ENCODE measurements at regions not wholly inside any gene's neighbourhood (a gene's known extent, or its start where the extent isn't known, plus 50 kb on each side); places are given as distances from the start of the nearest gene placed in this dataset.

DNA sequence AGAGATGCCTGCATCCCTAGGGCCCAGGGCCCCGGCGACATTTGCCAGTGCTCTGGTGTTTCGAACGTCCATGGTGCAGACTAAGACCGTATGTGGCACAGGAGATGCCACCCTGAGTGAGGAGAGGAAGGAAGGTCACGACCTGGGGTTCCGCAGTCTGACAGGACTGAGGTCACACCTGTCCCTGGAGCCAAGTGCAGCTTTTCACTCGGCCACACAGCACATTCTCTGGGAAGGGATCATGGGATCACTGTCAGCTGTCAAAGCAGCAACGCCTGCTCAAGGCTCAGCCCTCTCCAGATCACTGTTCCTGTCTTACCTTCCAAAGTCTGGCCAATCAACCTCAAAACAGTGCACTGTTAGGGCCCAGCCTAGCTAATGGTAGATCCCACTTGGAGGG is 243.6 kb downstream of the SIPA1L2 start:
- H3K4me3 Mint-ChIP-seq, result no peak overlapping the region
- peaks cover 6% of the 10 kb centered on the region for H3K27me3 Mint-ChIP-seq
- no peaks in the 10 kb centered on the region for H3K9me3 Mint-ChIP-seq
- intact Hi-C loops (cut with micrococcal nuclease), result no loop called here
- H3K27ac Mint-ChIP-seq, result no peak overlapping the region
- no peaks in the 10 kb centered on the region for H3K36me3 Mint-ChIP-seq (ENCODE audit: low read depth)
- H3K4me1 Mint-ChIP-seq (ENCODE audit: low read depth), result peaks cover 5% of the 10 kb centered on the region

DNA sequence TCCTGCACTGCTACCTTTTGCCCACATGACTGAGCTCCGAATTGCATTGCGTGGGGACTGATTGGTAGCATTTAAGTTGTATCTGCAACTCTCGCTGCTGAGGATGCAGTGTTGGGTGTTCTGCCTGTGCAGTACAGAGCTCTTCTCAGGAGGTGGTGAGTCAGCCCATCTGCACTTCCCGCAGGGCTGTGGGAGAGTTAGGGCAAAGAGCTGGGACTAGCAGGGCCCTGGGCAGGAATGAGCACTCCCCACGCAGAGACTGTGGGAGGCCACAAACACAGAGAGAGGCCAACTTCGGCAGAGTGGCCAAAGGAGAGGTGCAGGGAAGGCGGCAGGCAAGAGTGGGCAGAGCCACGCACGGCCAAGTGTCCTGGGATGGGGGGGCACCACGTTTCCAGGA is 244.7 kb downstream of the SIPA1L2 start:
- Mint-ChIP-seq H3K27ac (no peak overlapping the region), H3K36me3 (ENCODE audit: low read depth) (no peaks in the 10 kb centered on the region), H3K4me3 (no peak overlapping the region), H3K4me1 (ENCODE audit: low read depth) (peaks cover 5% of the 10 kb centered on the region), H3K9me3 (no peaks in the 10 kb centered on the region), H3K27me3 (peaks cover 10% of the 10 kb centered on the region)
- intact Hi-C loops (cut with micrococcal nuclease), result no loop called here

DNA sequence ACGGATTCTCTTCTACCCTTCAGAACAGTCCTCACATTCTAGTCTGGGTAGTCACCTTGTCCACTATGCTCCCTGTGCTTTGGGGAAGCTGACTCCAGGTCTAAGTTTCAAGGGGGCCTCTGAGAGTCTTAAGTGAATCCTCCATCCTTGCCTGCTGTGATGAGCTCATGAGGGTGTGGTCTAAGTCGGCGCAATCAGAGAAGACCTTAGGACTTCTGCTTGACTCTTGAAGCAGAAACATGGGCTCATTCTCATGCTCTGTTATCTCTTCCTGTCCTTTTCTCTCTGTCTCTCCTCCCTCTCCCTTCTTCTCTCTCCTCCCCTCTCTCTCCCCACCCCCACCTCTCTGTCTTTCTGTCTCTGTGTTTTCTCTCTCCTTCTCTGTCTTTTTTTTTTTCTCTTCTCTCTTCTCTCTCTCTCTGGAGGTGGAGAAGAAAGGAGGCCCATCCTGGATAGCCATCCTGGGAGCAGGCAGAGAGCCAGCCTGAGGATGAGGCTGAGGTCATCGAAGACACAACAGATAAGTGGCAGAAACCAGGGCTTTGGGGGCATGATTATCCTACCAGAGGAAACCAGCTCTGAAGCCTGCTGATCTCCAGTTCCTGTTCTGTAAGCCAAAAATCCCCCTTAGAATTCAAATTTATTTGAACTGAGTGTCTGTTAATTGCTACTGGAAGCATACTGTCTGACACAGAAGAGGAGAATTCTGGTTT is 245.6 kb downstream of the SIPA1L2 start:
- Mint-ChIP-seq H3K9me3 (no peaks in the 10 kb centered on the region), H3K4me1 (ENCODE audit: low read depth) (peaks cover 5% of the 10 kb centered on the region), H3K4me3 (no peak overlapping the region), H3K27ac (no peak overlapping the region), H3K27me3 (peaks cover 10% of the 10 kb centered on the region), H3K36me3 (ENCODE audit: low read depth) (no peaks in the 10 kb centered on the region)
- intact Hi-C loops (cut with micrococcal nuclease), result no loop called here

DNA sequence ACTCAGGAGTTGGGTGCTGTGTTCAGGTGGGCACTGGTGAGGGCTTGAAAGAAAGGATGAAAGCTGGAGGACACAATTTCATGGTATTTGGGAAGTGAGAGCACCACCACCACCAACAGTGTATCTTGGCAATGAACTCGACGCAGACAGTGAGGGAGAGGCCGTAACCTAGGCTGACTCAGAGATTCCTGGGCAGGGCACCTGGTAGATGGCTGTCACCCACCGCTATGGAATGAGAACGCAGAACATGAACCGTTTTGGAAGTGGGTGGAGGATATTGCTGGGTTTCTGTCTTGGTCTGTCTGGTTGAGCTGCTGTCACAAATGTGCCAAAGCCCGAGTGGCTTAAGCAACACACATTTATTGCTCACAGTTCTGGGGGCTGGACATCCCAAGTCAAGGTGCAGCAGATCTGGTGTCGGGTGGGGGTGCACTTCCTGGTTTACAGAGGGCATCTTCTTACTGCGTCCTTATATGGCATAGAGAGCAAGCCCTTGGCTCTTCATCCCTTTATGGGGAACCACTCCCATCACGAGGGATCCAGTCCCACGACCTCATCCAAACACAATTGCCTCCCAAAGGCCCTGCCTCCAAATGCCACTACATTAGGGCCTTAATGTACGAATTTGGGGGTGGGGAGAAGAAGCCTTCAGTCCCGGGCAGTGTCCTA is 246.3 kb downstream of the SIPA1L2 start:
- intact Hi-C loops (cut with micrococcal nuclease), result no loop called here
- Mint-ChIP-seq H3K27me3 (peaks cover 10% of the 10 kb centered on the region), H3K27ac (no peak overlapping the region), H3K4me1 (ENCODE audit: low read depth) (peaks cover 5% of the 10 kb centered on the region), H3K9me3 (no peaks in the 10 kb centered on the region), H3K36me3 (ENCODE audit: low read depth) (no peaks in the 10 kb centered on the region), H3K4me3 (no peak overlapping the region)

DNA sequence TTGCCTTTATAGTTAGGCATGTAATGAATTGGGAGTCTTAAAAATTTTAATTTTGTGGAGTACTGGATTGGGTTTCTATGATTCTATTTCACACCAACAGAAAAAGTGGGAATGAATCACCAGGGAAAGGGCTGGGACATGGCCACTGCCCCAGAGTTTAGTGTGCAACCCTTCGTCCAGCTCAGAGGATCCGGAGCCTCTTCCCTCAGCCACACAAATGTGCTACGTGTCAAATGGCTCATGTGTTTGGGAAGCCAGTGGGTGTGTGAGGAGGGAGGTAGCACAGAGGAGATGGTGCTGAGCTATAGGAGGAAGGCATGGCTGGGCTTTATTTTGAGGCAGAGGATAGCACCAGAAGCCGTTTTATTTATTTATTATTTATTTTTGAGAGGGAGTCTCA is 247.3 kb downstream of the SIPA1L2 start:
- peaks cover 5% of the 10 kb centered on the region for H3K4me1 Mint-ChIP-seq (ENCODE audit: low read depth)
- no peaks in the 10 kb centered on the region for H3K9me3 Mint-ChIP-seq
- H3K27ac Mint-ChIP-seq, result no peak overlapping the region
- no peaks in the 10 kb centered on the region for H3K36me3 Mint-ChIP-seq (ENCODE audit: low read depth)
- H3K4me3 Mint-ChIP-seq, result no peak overlapping the region
- intact Hi-C loops (cut with micrococcal nuclease), result no loop called here
- H3K27me3 Mint-ChIP-seq, result peaks cover 10% of the 10 kb centered on the region

DNA sequence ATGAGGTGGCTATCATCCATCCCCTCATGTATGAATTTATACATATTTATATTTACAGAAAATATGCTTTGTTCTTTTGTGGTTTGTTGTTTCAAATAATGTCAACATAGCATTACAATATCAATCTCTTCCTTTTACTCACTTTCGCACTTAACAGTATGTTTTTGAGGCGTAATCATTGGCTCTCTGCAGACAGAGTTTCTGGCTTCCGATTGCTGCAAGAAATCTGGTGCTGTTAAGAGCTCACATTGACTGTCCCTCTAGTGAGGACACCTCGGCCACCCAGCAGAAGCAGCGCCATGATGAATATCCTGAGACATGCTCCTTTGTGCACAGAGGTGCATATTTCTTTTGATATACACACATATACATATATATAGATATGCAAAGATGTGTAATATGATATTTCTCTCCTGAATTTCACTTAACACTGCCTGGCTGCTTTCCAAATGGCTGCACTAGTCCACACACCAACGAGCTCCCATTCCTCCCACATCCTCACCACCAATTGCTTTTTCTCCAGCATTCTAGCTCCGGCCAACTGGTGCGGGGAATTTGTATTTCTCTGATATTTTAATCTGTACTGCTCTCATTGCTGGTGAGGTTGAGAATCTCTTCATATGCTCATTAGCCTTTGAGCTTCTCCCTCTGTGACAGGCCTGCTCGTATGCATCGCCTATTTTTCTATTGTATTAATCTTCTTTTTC is 248.4 kb downstream of the SIPA1L2 start:
- H3K27me3 Mint-ChIP-seq, result peaks cover 12% of the 10 kb centered on the region
- no peak overlapping the region for H3K4me3 Mint-ChIP-seq
- H3K27ac Mint-ChIP-seq, result no peak overlapping the region
- no peaks in the 10 kb centered on the region for H3K9me3 Mint-ChIP-seq
- intact Hi-C loops (cut with micrococcal nuclease), result no loop called here
- peaks cover 5% of the 10 kb centered on the region for H3K4me1 Mint-ChIP-seq (ENCODE audit: low read depth)
- H3K36me3 Mint-ChIP-seq (ENCODE audit: low read depth), result no peaks in the 10 kb centered on the region

DNA sequence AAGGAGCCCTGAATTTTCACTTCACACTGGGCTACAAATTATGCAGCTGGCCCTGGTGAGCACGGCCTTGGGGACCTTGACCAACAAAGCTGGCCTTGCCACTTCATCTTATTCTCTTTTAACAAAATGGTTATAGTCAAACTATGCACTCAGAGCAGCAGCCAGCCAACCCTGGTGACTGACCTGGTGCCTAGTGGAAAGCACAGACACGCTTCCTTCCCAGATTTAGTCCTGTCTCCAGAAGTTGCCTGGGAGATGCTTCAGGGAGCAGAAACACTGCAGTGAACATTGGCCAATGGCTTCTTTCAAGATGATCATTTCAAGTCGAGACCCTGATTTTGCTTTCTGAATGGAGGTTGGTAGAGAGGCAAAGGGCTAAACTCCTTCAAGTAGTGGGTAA is 249.3 kb downstream of the SIPA1L2 start:
- Mint-ChIP-seq H3K4me1 (ENCODE audit: low read depth) (peaks cover 5% of the 10 kb centered on the region), H3K4me3 (no peak overlapping the region), H3K9me3 (no peaks in the 10 kb centered on the region), H3K27ac (no peak overlapping the region), H3K36me3 (ENCODE audit: low read depth) (no peaks in the 10 kb centered on the region), H3K27me3 (peaks cover 12% of the 10 kb centered on the region)
- intact Hi-C loops (cut with micrococcal nuclease), result no loop called here

DNA sequence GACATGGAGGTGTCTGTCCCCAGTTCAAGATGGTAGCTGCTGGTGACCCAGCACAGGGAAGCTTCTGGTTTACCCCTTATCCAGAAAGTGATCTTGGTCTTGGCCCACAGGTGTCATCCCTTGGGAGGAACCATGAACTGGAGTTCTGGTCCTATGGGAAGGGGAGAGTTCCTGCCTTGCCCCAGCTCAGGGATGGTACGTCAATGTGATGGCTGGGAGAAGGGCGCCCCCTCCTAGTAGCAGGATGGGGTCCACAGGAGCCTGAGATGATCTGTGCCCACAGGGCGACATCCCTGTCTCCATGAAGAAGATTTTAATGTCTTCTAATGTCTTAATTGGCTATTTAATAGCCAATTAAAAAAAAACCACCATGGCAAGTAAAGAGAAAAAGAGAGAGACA is 249.8 kb downstream of the SIPA1L2 start:
- H3K27me3 Mint-ChIP-seq, result peaks cover 12% of the 10 kb centered on the region
- no peaks in the 10 kb centered on the region for H3K36me3 Mint-ChIP-seq (ENCODE audit: low read depth)
- intact Hi-C loops (cut with micrococcal nuclease), result no loop called here
- H3K9me3 Mint-ChIP-seq, result no peaks in the 10 kb centered on the region
- no peak overlapping the region for H3K27ac Mint-ChIP-seq
- peaks cover 5% of the 10 kb centered on the region for H3K4me1 Mint-ChIP-seq (ENCODE audit: low read depth)
- H3K4me3 Mint-ChIP-seq, result no peak overlapping the region

DNA sequence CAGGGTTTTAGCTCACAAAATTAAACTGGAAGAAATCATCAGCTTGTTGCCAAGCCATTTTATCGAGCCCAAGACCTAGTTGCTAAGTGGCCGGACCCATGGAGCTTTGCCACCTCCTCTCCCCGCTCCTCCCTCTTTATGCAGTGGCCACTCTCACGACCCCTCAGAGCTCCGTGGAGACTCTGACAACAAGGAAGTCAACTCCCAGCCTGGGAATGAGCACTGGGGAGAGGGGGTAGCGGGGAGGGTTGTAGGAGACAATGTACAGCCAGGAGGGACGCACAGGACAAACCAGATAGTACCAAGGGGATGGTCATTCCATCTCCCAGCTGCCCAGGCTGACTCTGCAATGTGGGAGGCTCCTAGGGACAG is 250.9 kb downstream of the SIPA1L2 start:
- H3K4me3 Mint-ChIP-seq, result no peak overlapping the region
- peaks cover 8% of the 10 kb centered on the region for H3K27me3 Mint-ChIP-seq
- H3K4me1 Mint-ChIP-seq (ENCODE audit: low read depth), result no peaks in the 10 kb centered on the region
- H3K9me3 Mint-ChIP-seq, result no peaks in the 10 kb centered on the region
- H3K36me3 Mint-ChIP-seq (ENCODE audit: low read depth), result no peaks in the 10 kb centered on the region
- intact Hi-C loops (cut with micrococcal nuclease), result no loop called here
- no peak overlapping the region for H3K27ac Mint-ChIP-seq

DNA sequence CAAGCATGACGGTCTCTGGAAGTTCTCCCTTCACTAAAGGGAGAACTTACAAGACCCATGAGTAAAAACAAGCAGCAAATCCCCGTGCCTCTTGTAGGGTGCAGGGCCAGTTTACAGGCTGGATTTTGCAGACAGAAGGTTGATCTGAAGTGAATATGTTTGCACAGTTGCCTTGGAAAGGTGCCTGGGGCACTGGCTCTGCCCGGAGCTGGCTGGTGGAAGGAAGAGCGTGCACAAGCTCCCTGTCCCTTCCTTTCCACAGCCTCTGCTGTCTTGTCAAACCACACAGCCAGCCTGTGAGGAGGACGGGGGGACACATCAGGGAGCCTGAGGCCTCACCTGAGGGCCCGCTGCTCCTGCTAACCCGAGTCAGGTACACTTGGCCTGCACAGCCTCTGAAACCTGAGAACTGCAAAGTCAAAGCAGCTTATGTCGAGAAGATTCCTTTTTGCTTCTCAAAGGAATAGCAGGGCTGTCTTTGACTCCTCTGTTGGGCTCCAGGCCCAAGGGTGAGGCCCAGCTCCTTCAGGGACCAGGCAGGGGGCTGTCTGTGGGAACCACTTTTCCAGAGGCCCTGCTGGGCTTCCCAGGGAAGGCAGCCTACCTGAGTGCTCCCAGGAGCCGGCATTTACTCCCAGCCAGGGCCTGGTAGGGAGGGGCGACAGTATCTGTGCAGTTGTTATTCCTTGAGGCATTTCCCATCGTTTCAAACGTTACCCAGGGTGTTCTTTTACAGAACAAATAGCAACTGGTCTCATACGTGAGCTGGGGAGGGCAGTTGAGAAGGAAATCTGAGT is 251.5 kb downstream of the SIPA1L2 start:
- Mint-ChIP-seq H3K9me3 (no peaks in the 10 kb centered on the region), H3K27me3 (peaks cover 7% of the 10 kb centered on the region), H3K27ac (no peak overlapping the region), H3K36me3 (ENCODE audit: low read depth) (no peaks in the 10 kb centered on the region), H3K4me3 (no peak overlapping the region), H3K4me1 (ENCODE audit: low read depth) (no peaks in the 10 kb centered on the region)
- intact Hi-C loops (cut with micrococcal nuclease), result no loop called here

DNA sequence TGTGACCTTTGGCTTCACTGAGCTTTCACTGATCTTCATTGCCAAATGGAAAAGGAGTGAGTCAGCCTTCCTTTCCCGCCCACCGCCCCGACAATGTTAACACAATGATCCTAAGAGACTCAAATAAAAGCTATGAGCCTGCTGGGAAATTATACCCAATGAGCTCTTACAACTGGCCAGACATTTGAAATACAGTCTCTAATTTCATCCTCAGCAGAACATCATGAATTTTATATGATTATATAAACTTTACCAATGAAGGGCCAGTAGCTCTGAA is 252.5 kb downstream of the SIPA1L2 start:
- Mint-ChIP-seq H3K27ac (no peak overlapping the region), H3K4me3 (no peak overlapping the region), H3K27me3 (peaks cover 6% of the 10 kb centered on the region), H3K4me1 (ENCODE audit: low read depth) (no peaks in the 10 kb centered on the region), H3K36me3 (ENCODE audit: low read depth) (no peaks in the 10 kb centered on the region), H3K9me3 (no peaks in the 10 kb centered on the region)
- intact Hi-C loops (cut with micrococcal nuclease), result no loop called here

DNA sequence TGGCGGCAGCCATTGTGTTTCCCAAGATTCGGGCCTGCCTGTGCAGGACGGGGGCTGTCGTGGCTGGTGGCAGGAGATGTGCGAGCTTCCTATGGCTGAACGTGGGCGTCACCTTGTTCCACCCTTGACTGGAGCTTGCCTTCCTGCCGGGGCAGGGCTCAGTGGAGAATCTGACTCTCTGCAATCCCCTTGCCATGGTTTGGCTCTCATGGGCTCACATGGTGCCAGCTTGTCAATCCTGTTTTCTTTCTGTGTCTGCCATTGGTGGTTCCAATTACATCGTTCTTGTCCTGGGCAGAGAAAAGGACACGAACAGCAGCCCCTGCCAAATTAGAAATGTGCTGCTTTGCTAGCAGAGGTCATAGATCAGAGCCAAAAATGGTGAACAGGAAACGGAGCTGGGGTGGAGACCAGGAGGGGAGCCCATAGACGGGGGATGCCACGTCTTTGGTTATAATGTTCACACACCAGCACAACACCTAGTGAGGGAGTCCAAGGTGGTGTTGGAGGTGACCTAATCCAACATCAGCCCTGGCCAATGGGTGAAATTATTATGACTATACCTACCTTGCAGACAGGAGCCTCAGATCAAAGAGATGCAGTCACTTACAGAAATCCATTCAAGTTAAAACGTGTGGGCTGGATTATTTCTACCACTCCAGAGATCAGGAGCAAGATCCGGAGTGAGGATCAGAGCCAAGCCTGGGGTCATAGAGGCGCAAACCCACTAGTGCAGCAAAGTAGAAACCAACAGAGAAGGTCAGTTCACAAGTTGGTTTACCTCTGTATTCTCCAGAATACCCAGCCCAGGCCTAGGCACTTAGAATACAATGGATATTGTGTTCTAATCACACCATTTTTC is 253.1 kb downstream of the SIPA1L2 start:
- Mint-ChIP-seq H3K36me3 (ENCODE audit: low read depth) (no peaks in the 10 kb centered on the region), H3K27me3 (peaks cover 6% of the 10 kb centered on the region), H3K27ac (no peak overlapping the region), H3K4me3 (no peak overlapping the region), H3K9me3 (no peaks in the 10 kb centered on the region), H3K4me1 (ENCODE audit: low read depth) (no peaks in the 10 kb centered on the region)
- intact Hi-C loops (cut with micrococcal nuclease), result no loop called here

DNA sequence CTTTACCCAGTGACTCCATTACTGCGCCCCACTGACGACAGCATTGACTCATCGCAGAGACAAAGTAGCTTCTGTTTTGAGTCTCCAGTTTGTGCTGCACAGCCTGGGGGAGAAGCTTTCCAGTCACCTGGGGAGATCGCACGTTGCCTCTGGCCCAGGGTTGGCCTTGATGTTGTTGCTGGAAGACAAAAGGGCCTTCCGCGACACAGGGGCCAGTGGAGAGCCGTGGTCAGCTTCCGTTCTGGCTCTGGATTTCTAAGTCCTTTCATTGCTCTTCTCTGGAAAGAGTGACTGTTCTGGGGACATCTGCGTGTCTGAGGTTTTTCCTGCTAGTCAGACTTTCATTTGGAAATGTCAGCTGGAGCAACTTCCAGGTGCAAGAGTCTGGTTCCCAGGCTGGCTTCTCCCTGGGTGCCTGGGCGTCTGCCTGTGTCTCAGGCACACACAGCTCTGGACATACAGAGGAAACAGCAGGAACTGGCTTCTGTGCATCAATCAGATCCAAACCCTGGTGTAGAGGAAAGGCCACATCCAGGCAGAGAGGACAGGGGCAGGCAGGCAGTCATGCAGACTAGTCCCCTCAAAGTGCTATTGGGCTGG is 257.0 kb downstream of the SIPA1L2 start:
- Mint-ChIP-seq H3K9me3 (no peaks in the 10 kb centered on the region), H3K36me3 (ENCODE audit: low read depth) (no peaks in the 10 kb centered on the region), H3K4me1 (ENCODE audit: low read depth) (no peaks in the 10 kb centered on the region), H3K4me3 (no peak overlapping the region), H3K27ac (no peak overlapping the region), H3K27me3 (peaks cover 6% of the 10 kb centered on the region)
- intact Hi-C loops (cut with micrococcal nuclease), result no loop called here
